Vagina (tissue), 2 donors: ENCODE measurements at regions not wholly inside any gene's neighbourhood (a gene's known extent, or its start where the extent isn't known, plus 50 kb on each side); places are given as distances from the start of the nearest gene placed in this dataset.

Experiments
- DNase-seq, 2 donors: peaks; one replicate each; pipeline ENCODE4 v3.0.0-alpha.2; 2017; ENCODE audit errors: extremely low spot score in 2 of 2
- H3K27ac ChIP-seq: fragments of 200-600 bp; sonication (generic); one replicate; pipeline ENCODE4 v1.5.1; 2019
- H3K27me3 ChIP-seq: fragments of 200-600 bp; sonication (generic); one replicate; pipeline ENCODE4 v1.5.1; 2019
- H3K36me3 ChIP-seq, 2 donors: fragments of 200-600 bp; sonication (generic); one replicate each; pipeline ENCODE4 v1.5.1; 2017 to 2019
- H3K4me1 ChIP-seq: fragments of 200-600 bp; sonication (generic); one replicate; pipeline ENCODE4 v1.5.1; 2019
- H3K4me3 ChIP-seq, 2 donors: fragments of 200-600 bp; sonication (generic); 1 replicate in 1 of 2; 2 replicates in 1 of 2; pipeline ENCODE4 v1.5.1; 2016 to 2019
- H3K9me3 ChIP-seq: fragments of 200-600 bp; sonication (generic); one replicate; pipeline ENCODE4 v1.5.1; 2019
- POLR2A ChIP-seq, 2 donors: fragments of 450-650 bp; IDR thresholded peaks; one replicate each; pipeline ENCODE4 v1.6.1; 2017; ENCODE audit warnings: antibody characterized with exemption in 2 of 2, mild to moderate bottlenecking in 2 of 2, moderate library complexity in 2 of 2
- POLR2AphosphoS5 ChIP-seq, 2 donors: sonication (generic); formaldehyde crosslinking; IDR thresholded peaks; one replicate each; pipeline ENCODE4 v1.9.0; 2017; ENCODE audit warnings: antibody characterized with exemption in 2 of 2, mild to moderate bottlenecking in 2 of 2, low read depth in 1 of 2; ENCODE audit not compliant: insufficient read depth in 1 of 2
- intact Hi-C: fragments of 100-400 bp; cut with DNase I; formaldehyde crosslinking; loops from one replicate; pipeline ENCODE4 v1.15.1; 2023
- TF ChIP-seq, protein P1 (sequence below), 3 experiments: fragments of 450-650 bp in 2 of 3; fragments of 200-600 bp in 1 of 3; sonication (generic) in 1 of 3; IDR thresholded peaks; one replicate each; pipeline ENCODE4 v1.5.1; 2017 to 2019; ENCODE audit warnings: antibody characterized with exemption in 3 of 3, mild to moderate bottlenecking in 2 of 3, moderate library complexity in 2 of 3

- TF ChIP-seq, protein P1, sequence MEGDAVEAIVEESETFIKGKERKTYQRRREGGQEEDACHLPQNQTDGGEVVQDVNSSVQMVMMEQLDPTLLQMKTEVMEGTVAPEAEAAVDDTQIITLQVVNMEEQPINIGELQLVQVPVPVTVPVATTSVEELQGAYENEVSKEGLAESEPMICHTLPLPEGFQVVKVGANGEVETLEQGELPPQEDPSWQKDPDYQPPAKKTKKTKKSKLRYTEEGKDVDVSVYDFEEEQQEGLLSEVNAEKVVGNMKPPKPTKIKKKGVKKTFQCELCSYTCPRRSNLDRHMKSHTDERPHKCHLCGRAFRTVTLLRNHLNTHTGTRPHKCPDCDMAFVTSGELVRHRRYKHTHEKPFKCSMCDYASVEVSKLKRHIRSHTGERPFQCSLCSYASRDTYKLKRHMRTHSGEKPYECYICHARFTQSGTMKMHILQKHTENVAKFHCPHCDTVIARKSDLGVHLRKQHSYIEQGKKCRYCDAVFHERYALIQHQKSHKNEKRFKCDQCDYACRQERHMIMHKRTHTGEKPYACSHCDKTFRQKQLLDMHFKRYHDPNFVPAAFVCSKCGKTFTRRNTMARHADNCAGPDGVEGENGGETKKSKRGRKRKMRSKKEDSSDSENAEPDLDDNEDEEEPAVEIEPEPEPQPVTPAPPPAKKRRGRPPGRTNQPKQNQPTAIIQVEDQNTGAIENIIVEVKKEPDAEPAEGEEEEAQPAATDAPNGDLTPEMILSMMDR (IDR thresholded peaks at IDR 0.05), result no peak
- TF ChIP-seq POLR2A (IDR thresholded peaks at IDR 0.05) (no peak), POLR2AphosphoS5 (IDR thresholded peaks at IDR 0.05; ENCODE audit: insufficient read depth in 1 of 2, low read depth in 1 of 2) (no peak)
- no peak overlapping the region for H3K27ac ChIP-seq
- no peaks in the 10 kb centered on the region for H3K36me3 ChIP-seq
- H3K4me1 ChIP-seq, result no peaks in the 10 kb centered on the region
- DNase-seq, result no peak
- no peaks in the 10 kb centered on the region for H3K9me3 ChIP-seq
- H3K4me3 ChIP-seq, result no peak overlapping the region
- intact Hi-C loops, result no loop called here
- no peaks in the 10 kb centered on the region for H3K27me3 ChIP-seq
Observed at GRCh38 chrX:113529426-113530013, 688.9 kb upstream of the AMOT start.

- TF ChIP-seq POLR2AphosphoS5 (IDR thresholded peaks at IDR 0.05; ENCODE audit: insufficient read depth in 1 of 2, low read depth in 1 of 2) (no peak), POLR2A (IDR thresholded peaks at IDR 0.05) (no peak)
- TF ChIP-seq, protein P1 (IDR thresholded peaks at IDR 0.05), result no peak
- Histone ChIP-seq H3K27ac (no peak overlapping the region), H3K36me3 (no peaks in the 10 kb centered on the region), H3K4me3 (no peak overlapping the region), H3K4me1 (no peaks in the 10 kb centered on the region), H3K9me3 (no peaks in the 10 kb centered on the region), H3K27me3 (no peaks in the 10 kb centered on the region)
- DNase-seq, result no peak
- intact Hi-C loops, result no loop called here
Observed at GRCh38 chrX:113522814-113523213, 682.2 kb upstream of the AMOT start.

DNA sequence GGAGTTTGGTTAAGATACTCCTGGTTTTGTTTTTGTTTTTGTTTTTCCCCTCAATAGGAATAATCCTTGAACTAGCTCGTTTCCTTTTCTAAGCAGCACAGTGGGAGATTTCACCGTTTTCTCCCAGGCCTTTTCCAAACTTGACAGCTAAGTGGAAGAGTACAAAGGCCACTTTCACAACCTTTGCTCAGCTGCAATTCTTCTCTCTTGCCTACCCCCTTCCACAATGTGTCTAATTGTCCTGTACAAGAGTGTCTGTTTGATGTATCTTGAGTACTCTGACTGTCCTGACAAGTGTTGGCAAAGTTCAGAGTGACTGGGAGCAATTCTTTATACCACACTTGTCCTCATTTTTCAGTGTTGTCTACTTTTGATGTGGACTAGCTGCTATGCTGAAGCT is 674.3 kb upstream of the AMOT start:
- Histone ChIP-seq H3K4me3 (no peak overlapping the region), H3K27me3 (no peaks in the 10 kb centered on the region), H3K36me3 (no peaks in the 10 kb centered on the region), H3K4me1 (no peaks in the 10 kb centered on the region), H3K27ac (no peak overlapping the region), H3K9me3 (no peaks in the 10 kb centered on the region)
- intact Hi-C loops, result no loop called here
- no peak for DNase-seq
- TF ChIP-seq POLR2AphosphoS5 (IDR thresholded peaks at IDR 0.05; ENCODE audit: insufficient read depth in 1 of 2, low read depth in 1 of 2), result no peak
- TF ChIP-seq, protein P1 (IDR thresholded peaks at IDR 0.05), result no peak
- TF ChIP-seq POLR2A (IDR thresholded peaks at IDR 0.05), result no peak

DNA sequence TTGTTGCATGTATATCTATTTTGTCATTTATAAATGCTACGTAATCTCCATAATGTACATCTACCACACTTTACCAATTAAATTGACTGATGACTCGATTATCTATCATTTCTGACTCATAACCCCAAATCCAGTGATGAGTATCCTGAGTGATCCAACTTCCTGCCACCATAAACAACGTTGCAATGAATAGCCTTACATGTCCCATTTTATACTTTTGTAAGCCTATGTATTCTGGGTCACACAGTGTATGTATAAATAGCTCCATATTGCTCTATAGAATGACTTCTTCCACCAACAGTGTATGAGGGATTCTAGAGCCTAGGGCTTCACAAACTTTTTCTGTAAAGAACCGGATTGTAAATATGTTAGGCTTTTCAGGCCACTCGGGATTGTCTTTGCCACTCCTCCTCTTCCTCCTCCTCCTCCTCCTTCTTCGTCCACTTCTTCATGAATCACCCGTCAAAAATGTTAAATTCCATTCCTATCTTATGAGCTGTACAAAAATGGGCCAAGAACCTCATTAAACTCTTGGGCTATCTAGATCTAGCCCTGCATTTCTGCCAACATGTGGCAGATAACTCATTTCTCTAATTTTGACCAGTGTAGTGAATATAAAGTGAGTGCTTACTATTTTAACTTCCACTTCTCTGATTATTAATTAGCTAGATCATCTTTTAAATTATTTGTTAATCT is 672.2 kb upstream of the AMOT start:
- Histone ChIP-seq H3K4me1 (no peaks in the 10 kb centered on the region), H3K9me3 (no peaks in the 10 kb centered on the region), H3K36me3 (no peaks in the 10 kb centered on the region), H3K27me3 (no peaks in the 10 kb centered on the region), H3K27ac (no peak overlapping the region), H3K4me3 (no peak overlapping the region)
- intact Hi-C loops, result no loop called here
- DNase-seq, result no peak
- TF ChIP-seq, protein P1 (IDR thresholded peaks at IDR 0.05), result no peak
- TF ChIP-seq POLR2A (IDR thresholded peaks at IDR 0.05) (no peak), POLR2AphosphoS5 (IDR thresholded peaks at IDR 0.05; ENCODE audit: insufficient read depth in 1 of 2, low read depth in 1 of 2) (no peak)

DNA sequence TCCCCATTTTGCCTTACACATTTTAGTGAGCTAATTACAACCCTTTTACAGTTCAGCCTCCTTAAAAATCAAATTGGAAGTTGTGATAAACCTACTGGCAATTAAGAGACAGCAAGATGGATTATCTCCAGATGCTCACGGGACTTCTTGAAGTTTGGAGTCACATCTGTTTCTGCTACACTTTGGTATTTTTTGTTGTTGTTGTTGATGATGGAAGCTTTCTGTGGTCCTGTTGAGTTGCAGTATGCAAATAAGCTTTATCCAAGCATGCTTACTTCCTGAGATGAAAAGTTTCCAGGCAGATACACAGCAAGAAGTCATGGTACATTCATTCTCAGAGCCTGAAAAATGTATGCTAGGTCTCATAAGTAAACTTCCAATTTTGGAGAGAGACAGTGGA is 670.0 kb upstream of the AMOT start:
- TF ChIP-seq POLR2A (IDR thresholded peaks at IDR 0.05), result no peak
- TF ChIP-seq POLR2AphosphoS5 (IDR thresholded peaks at IDR 0.05; ENCODE audit: insufficient read depth in 1 of 2, low read depth in 1 of 2), result no peak
- TF ChIP-seq, protein P1 (IDR thresholded peaks at IDR 0.05), result no peak
- no peaks in the 10 kb centered on the region for H3K4me1 ChIP-seq
- no peak for DNase-seq
- H3K27ac ChIP-seq, result no peak overlapping the region
- H3K4me3 ChIP-seq, result no peak overlapping the region
- no peaks in the 10 kb centered on the region for H3K36me3 ChIP-seq
- no peaks in the 10 kb centered on the region for H3K9me3 ChIP-seq
- intact Hi-C loops, result no loop called here
- H3K27me3 ChIP-seq, result no peaks in the 10 kb centered on the region
